Breast epithelium (tissue), 3 donors: ENCODE measurements at regions not wholly inside any gene's neighbourhood (a gene's known extent, or its start where the extent isn't known, plus 50 kb on each side); places are given as distances from the start of the nearest gene placed in this dataset.

ENCODE experiments used
- POLR2A ChIP-seq: fragments of 450-650 bp; IDR thresholded peaks from one replicate; pipeline ENCODE4 v1.6.1; 2016; ENCODE audit warnings: antibody characterized with exemption, mild to moderate bottlenecking, moderate library complexity
- TF ChIP-seq, protein P1 (sequence below), 3 donors: fragments of 450-650 bp; IDR thresholded peaks; one replicate each; pipeline ENCODE4 v1.5.1; 2016 to 2017; ENCODE audit warnings: antibody characterized with exemption in 3 of 3, mild to moderate bottlenecking in 3 of 3, moderate library complexity in 3 of 3

DNA sequence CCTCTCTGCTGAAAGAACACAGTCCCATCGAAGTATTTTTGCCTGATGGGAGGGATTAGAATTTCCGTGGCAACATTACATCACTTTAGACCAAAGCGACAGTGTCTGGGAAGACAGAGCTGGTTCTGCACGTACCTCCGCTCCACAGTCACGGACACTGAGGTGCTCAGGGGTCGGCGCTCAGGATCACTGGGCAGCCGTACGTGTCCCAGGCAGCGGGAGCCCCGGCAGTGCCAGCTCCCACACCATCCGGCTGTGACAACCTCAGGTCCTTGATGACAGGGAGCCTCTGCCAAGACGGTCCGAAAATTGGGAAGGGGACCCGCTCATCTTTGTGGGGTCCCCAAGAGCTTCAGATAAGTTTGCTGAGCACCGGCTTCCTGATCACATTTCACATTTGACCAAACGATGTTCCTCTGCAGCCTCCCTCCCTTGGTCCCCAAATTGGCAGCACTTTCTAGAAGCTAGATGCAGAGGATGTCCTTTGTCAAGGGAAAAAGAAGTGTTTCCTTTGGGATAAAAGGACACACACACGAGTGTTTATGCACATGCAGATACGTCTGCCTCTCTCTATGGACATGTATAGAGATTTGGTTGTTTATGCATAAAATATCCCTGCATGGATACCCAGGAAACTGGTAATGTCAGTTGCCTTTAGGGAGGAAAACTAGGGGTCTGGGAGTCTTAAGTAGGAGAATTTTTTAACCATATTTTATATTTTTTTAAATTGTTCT is 61.6 kb upstream of the LINC01488 start:
- TF ChIP-seq, protein P1, sequence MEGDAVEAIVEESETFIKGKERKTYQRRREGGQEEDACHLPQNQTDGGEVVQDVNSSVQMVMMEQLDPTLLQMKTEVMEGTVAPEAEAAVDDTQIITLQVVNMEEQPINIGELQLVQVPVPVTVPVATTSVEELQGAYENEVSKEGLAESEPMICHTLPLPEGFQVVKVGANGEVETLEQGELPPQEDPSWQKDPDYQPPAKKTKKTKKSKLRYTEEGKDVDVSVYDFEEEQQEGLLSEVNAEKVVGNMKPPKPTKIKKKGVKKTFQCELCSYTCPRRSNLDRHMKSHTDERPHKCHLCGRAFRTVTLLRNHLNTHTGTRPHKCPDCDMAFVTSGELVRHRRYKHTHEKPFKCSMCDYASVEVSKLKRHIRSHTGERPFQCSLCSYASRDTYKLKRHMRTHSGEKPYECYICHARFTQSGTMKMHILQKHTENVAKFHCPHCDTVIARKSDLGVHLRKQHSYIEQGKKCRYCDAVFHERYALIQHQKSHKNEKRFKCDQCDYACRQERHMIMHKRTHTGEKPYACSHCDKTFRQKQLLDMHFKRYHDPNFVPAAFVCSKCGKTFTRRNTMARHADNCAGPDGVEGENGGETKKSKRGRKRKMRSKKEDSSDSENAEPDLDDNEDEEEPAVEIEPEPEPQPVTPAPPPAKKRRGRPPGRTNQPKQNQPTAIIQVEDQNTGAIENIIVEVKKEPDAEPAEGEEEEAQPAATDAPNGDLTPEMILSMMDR (IDR thresholded peaks at IDR 0.05), result no peak
- TF ChIP-seq POLR2A, result no peak
